Lower leg skin (tissue), 3 donors: ENCODE measurements at regions not wholly inside any gene's neighbourhood (a gene's known extent, or its start where the extent isn't known, plus 50 kb on each side); places are given as distances from the start of the nearest gene placed in this dataset.

Experiments
- CTCF ChIP-seq, 3 donors: fragments of 450-650 bp; IDR thresholded peaks; one replicate each; pipeline ENCODE4 v1.5.1; 2016; ENCODE audit warnings: antibody characterized with exemption in 3 of 3, mild to moderate bottlenecking in 3 of 3, moderate library complexity in 2 of 3
- POLR2A ChIP-seq, 2 donors: fragments of 450-650 bp; IDR thresholded peaks; one replicate each; pipeline ENCODE4 v1.6.1; 2016 to 2017; ENCODE audit warnings: antibody characterized with exemption in 2 of 2, mild to moderate bottlenecking in 1 of 2, moderate library complexity in 1 of 2

- TF ChIP-seq POLR2A (IDR thresholded peaks at IDR 0.05) = no peak
- no peak for TF ChIP-seq CTCF (IDR thresholded peaks at IDR 0.05)
Measured at GRCh38 chr6:15816661-15817060, 153.8 kb upstream of the DTNBP1 start.
